Activated T-helper 17 cell treated with anti-CD3 and anti-CD28 coated beads, Interleukin-2, amount 50 U/mL, for 72 hours (primary cell): ENCODE measurements at regions not wholly inside any gene's neighbourhood (a gene's known extent, or its start where the extent isn't known, plus 50 kb on each side); places are given as distances from the start of the nearest gene placed in this dataset.

Source experiments
- ATAC-seq: fragments of 150-1000 bp; cut with Tn5 transposase; replicated peaks from 2 replicates; pipeline ENCODE4 v1.10.0; 2021; ENCODE audit warnings: mild to moderate bottlenecking, moderate library complexity
- H3K27ac Mint-ChIP-seq: one replicate; pipeline ENCODE4 v1.8.0; 2022; ENCODE audit warnings: mixed read lengths
- H3K27me3 Mint-ChIP-seq: one replicate; pipeline ENCODE4 v1.8.0; 2022; ENCODE audit warnings: mixed read lengths
- H3K36me3 Mint-ChIP-seq: one replicate; pipeline ENCODE4 v1.8.0; 2022; ENCODE audit warnings: low read depth, mild to moderate bottlenecking, mixed read lengths
- H3K4me1 Mint-ChIP-seq: one replicate; pipeline ENCODE4 v1.8.0; 2022; ENCODE audit warnings: mixed read lengths
- H3K4me3 Mint-ChIP-seq: one replicate; pipeline ENCODE4 v1.8.0; 2022; ENCODE audit warnings: mild to moderate bottlenecking, mixed read lengths
- H3K9me3 Mint-ChIP-seq: one replicate; pipeline ENCODE4 v1.8.0; 2022; ENCODE audit warnings: mixed read lengths

DNA sequence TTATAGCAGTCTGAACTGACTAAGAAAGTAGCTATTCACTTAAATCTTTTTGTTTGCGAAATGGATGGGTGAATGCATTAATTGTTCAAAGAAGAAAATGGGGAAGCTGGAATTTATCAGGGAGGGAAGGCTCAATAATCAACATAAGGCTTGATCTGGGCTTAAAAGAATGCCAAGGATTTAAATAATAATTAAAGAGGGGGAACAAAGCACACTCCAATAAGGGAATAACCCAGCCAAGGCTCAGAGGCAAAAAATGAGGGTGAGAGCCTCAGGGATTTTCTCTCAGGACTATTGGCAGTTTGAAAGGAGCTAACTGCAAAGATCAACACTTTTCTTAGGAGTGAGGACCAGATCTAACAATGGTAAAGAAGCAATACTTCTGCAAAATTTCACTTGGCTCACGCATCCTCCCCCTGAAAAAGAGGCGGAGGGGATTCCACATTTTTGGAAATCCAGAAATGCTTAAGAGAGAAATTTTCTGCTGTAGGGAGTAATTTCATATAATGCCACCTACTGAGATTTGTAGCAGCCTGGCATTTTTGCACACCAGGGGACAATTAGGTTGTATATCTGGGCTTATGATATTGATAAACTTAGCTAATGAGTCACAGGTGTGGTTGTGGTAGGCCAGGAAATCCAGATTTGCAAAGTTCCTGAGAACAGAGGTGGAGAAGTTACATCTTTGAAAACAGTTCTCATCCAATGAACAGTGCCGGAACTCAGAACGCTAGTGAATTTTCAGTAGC, 405.1 kb downstream of the TUSC7 start:
- no peak overlapping the region for H3K27ac Mint-ChIP-seq

GRCh38 chr3:117117188-117117936, 407.8 kb downstream of the TUSC7 start:
- Mint-ChIP-seq H3K36me3 (no peaks in the 10 kb centered on the region), H3K27me3 (no peaks in the 10 kb centered on the region), H3K4me1 (no peaks in the 10 kb centered on the region), H3K4me3 (no peak overlapping the region), H3K27ac (no peak overlapping the region), H3K9me3 (no peaks in the 10 kb centered on the region)
- no peak for ATAC-seq

More for the DNA sequence above, 405.1 kb downstream of the TUSC7 start:
- no peaks in the 10 kb centered on the region for H3K27me3 Mint-ChIP-seq
- no peak for ATAC-seq
- no peak overlapping the region for H3K4me3 Mint-ChIP-seq
- no peaks in the 10 kb centered on the region for H3K4me1 Mint-ChIP-seq
- H3K9me3 Mint-ChIP-seq: no peaks in the 10 kb centered on the region
- no peaks in the 10 kb centered on the region for H3K36me3 Mint-ChIP-seq

DNA sequence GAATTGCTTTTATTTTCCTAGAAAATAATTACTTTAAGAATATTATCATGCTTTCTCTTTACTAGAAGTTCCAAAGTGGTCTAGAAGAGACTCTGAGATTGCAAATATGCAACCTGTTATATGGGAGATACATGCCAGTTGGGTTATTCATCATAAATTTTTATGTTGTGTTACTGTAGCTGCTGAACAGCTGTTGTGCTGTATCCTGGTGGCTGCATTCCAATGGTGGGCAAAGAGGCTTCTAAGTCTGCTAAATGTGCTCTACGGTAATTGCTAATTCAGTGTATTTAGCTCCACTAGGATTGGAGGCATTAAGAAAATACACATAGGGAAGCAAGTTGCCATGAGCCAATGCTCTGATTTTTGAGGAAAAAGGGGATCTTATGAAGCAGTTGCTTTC, 409.0 kb downstream of the TUSC7 start:
- no peaks in the 10 kb centered on the region for H3K9me3 Mint-ChIP-seq
- no peak for ATAC-seq
- no peaks in the 10 kb centered on the region for H3K4me1 Mint-ChIP-seq
- H3K36me3 Mint-ChIP-seq: no peaks in the 10 kb centered on the region
- H3K27ac Mint-ChIP-seq: no peak overlapping the region
- H3K27me3 Mint-ChIP-seq: no peaks in the 10 kb centered on the region
- no peak overlapping the region for H3K4me3 Mint-ChIP-seq

DNA sequence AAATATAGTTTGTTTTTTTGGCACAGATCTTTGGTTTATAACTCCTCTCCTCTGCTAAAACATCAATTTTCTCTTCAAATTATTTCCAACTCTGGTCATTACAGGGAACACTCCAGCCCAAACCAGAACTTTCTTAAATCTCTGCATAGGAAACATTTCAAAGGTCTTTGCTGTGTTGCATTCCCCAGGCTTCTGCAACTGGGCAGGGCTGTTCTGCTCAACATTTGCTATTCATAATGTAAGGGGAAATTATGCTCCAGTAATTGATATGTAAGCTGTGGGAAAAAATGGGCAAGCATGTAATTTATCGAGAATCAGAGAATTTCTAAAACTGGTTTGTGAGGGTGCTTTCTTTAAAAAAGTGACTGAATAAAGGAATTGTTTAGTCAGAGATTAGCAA, 410.4 kb downstream of the TUSC7 start:
- no peak overlapping the region for H3K4me3 Mint-ChIP-seq
- no peaks in the 10 kb centered on the region for H3K4me1 Mint-ChIP-seq
- H3K9me3 Mint-ChIP-seq: no peaks in the 10 kb centered on the region
- no peaks in the 10 kb centered on the region for H3K27me3 Mint-ChIP-seq
- H3K36me3 Mint-ChIP-seq: no peaks in the 10 kb centered on the region
- H3K27ac Mint-ChIP-seq: no peak overlapping the region
- no peak for ATAC-seq

DNA sequence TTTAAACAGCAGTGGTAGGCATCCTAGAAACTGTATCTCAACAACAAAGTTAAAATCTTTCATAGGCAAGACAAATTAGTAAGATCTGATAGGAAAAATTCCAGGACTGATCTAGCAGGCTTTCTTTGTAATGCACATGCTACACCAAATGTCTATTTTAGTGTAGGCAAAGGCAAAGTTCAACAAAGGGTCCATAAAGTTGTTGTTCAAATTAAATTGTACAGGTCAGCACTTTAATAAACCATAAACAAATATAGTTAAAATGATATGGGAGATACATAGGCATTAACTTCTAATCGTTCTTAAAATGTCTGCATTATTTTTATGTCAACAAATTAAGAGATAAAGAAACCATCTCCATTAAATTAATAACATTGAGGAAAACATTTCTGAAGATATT, 413.0 kb downstream of the TUSC7 start:
- no peak overlapping the region for H3K4me3 Mint-ChIP-seq
- H3K27ac Mint-ChIP-seq: no peak overlapping the region
- no peaks in the 10 kb centered on the region for H3K36me3 Mint-ChIP-seq
- H3K9me3 Mint-ChIP-seq: peaks cover 4% of the 10 kb centered on the region
- no peaks in the 10 kb centered on the region for H3K27me3 Mint-ChIP-seq
- H3K4me1 Mint-ChIP-seq: no peaks in the 10 kb centered on the region
- no peak for ATAC-seq

GRCh38 chr3:117126460-117126859, 416.9 kb downstream of the TUSC7 start:
- Mint-ChIP-seq H3K27ac (no peak overlapping the region), H3K4me3 (no peak overlapping the region), H3K27me3 (no peaks in the 10 kb centered on the region)

GRCh38 chr3:117126946-117127546, 417.5 kb downstream of the TUSC7 start:
- Mint-ChIP-seq H3K36me3 (no peaks in the 10 kb centered on the region), H3K27me3 (no peaks in the 10 kb centered on the region), H3K4me1 (no peaks in the 10 kb centered on the region), H3K4me3 (no peak overlapping the region), H3K9me3 (peaks cover 4% of the 10 kb centered on the region), H3K27ac (no peak overlapping the region)
- ATAC-seq: no peak

More at GRCh38 chr3:117126460-117126859, 416.9 kb downstream of the TUSC7 start:
- Mint-ChIP-seq H3K36me3 (no peaks in the 10 kb centered on the region), H3K4me1 (no peaks in the 10 kb centered on the region), H3K9me3 (peaks cover 4% of the 10 kb centered on the region)
- ATAC-seq: no peak

DNA sequence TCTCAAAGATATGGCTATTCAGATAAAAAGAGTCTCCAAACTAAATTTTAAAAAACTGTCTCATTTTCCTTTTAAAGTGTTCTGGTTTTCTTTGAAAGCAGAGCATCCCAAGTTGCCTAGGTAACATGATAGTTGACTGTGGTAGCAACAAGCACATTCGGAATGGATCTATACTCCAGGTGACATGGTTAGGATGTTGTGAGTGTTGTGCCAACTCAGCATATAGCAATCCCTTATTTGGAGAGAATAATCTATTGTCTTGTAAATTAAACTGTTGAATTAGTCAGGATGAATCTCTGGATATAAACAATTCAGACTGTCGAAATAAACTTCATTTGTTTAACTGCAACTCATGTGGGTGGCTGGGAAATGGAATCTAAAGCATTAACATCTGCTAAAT, 418.6 kb downstream of the TUSC7 start:
- Mint-ChIP-seq H3K27ac (no peak overlapping the region), H3K4me1 (no peaks in the 10 kb centered on the region), H3K27me3 (no peaks in the 10 kb centered on the region), H3K9me3 (peaks cover 4% of the 10 kb centered on the region), H3K36me3 (no peaks in the 10 kb centered on the region), H3K4me3 (no peak overlapping the region)
- ATAC-seq: no peak

GRCh38 chr3:117128872-117129271, 419.3 kb downstream of the TUSC7 start:
- H3K4me3 Mint-ChIP-seq: no peak overlapping the region
- no peaks in the 10 kb centered on the region for H3K4me1 Mint-ChIP-seq
- no peaks in the 10 kb centered on the region for H3K36me3 Mint-ChIP-seq
- peaks cover 4% of the 10 kb centered on the region for H3K9me3 Mint-ChIP-seq
- ATAC-seq: no peak
- H3K27me3 Mint-ChIP-seq: no peaks in the 10 kb centered on the region
- no peak overlapping the region for H3K27ac Mint-ChIP-seq

GRCh38 chr3:117129516-117129915, 419.9 kb downstream of the TUSC7 start:
- H3K9me3 Mint-ChIP-seq: peaks cover 4% of the 10 kb centered on the region
- H3K27ac Mint-ChIP-seq: no peak overlapping the region
- H3K36me3 Mint-ChIP-seq: no peaks in the 10 kb centered on the region
- no peaks in the 10 kb centered on the region for H3K4me1 Mint-ChIP-seq
- no peaks in the 10 kb centered on the region for H3K27me3 Mint-ChIP-seq
- no peak overlapping the region for H3K4me3 Mint-ChIP-seq
- no peak for ATAC-seq

DNA sequence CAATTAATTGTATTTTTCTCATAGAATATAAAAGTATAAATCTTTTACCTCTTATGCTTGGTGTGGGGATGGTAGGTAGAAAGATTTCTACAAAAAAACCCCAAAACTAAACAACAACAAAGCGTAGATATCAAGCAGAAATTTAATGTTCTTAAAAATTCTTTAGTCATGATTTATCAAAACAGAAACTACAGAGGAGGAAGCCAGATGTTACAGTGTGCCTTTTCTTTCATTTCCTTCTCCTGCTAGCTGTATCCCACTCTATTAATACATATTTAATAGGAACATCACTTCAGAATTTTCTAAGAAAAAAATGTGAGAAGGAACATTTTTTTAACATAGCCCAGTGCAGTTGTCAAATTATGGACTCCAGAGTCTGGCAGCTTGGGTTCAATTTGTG, 420.6 kb downstream of the TUSC7 start:
- Mint-ChIP-seq H3K4me1 (no peaks in the 10 kb centered on the region), H3K9me3 (peaks cover 4% of the 10 kb centered on the region), H3K4me3 (no peak overlapping the region), H3K27me3 (no peaks in the 10 kb centered on the region), H3K36me3 (no peaks in the 10 kb centered on the region), H3K27ac (no peak overlapping the region)
- no peak for ATAC-seq

GRCh38 chr3:117131259-117131658, 421.7 kb downstream of the TUSC7 start:
- no peak overlapping the region for H3K4me3 Mint-ChIP-seq
- no peaks in the 10 kb centered on the region for H3K36me3 Mint-ChIP-seq
- ATAC-seq: no peak
- no peak overlapping the region for H3K27ac Mint-ChIP-seq
- no peaks in the 10 kb centered on the region for H3K27me3 Mint-ChIP-seq
- H3K4me1 Mint-ChIP-seq: no peaks in the 10 kb centered on the region
- H3K9me3 Mint-ChIP-seq: peaks cover 4% of the 10 kb centered on the region

GRCh38 chr3:117133066-117133465, 423.5 kb downstream of the TUSC7 start:
- H3K27ac Mint-ChIP-seq: no peak overlapping the region
- H3K36me3 Mint-ChIP-seq: no peaks in the 10 kb centered on the region
- no peaks in the 10 kb centered on the region for H3K9me3 Mint-ChIP-seq
- no peak overlapping the region for H3K4me3 Mint-ChIP-seq
- H3K27me3 Mint-ChIP-seq: no peaks in the 10 kb centered on the region
- no peaks in the 10 kb centered on the region for H3K4me1 Mint-ChIP-seq
- ATAC-seq: no peak

DNA sequence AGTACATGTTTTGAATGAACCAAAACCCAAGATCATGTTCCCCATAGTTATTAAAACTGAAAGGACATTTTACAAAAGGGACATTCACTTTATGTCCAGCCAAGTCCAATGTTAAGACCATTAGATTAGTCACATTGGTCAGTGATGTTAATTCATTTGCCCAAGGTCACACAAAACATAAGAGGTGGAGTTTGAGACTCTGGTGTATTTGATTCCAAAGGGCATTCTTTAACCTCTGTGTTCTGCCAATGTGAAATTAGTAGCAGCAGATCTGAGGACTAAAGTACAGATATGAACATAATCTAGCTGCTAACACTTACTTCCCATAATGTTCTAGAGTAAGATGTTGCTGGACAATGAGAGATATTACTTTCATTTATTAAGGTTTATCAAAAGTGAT, 425.6 kb downstream of the TUSC7 start:
- Mint-ChIP-seq H3K36me3 (no peaks in the 10 kb centered on the region), H3K9me3 (no peaks in the 10 kb centered on the region), H3K4me1 (no peaks in the 10 kb centered on the region), H3K4me3 (no peak overlapping the region), H3K27me3 (no peaks in the 10 kb centered on the region), H3K27ac (no peak overlapping the region)
- no peak for ATAC-seq

DNA sequence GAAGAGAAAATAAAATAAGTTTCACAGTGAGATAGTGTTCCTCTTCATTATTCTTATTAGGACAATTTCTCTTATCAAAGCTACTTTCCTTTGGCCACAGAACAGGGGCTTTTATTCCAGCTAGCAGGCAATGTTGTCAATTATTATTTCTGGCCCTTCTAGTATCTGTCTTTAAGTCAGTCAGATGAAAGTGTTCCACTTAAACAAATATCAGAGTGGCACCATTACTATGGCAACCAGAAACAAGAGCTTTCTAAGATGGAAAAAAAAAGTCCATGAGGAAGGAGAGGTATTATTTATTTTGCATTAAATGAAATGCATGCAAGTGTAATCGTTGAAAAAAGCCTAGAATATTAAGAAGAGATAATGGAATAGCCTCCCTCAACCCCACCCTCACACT, 426.4 kb downstream of the TUSC7 start:
- H3K4me1 Mint-ChIP-seq: no peaks in the 10 kb centered on the region
- no peak overlapping the region for H3K27ac Mint-ChIP-seq
- ATAC-seq: no peak
- H3K9me3 Mint-ChIP-seq: no peaks in the 10 kb centered on the region
- no peaks in the 10 kb centered on the region for H3K36me3 Mint-ChIP-seq
- no peaks in the 10 kb centered on the region for H3K27me3 Mint-ChIP-seq
- no peak overlapping the region for H3K4me3 Mint-ChIP-seq
